HEK293T (cell line): ENCODE measurements at regions not wholly inside any gene's neighbourhood (a gene's known extent, or its start where the extent isn't known, plus 50 kb on each side); places are given as distances from the start of the nearest gene placed in this dataset.

ENCODE experiments used
- CTCF ChIA-PET: fragments of 350-600 bp; formaldehyde crosslinking; extraction: SDS; loops from one replicate; lab custom pipeline; 2021; ENCODE audit warnings: antibody characterized with exemption, inconsistent platforms; lab: Yijun Ruan, JAX
- POLR2A ChIA-PET: fragments of 350-600 bp; formaldehyde crosslinking; extraction: SDS; loops from one replicate; lab custom pipeline; 2020; ENCODE audit warnings: antibody characterized with exemption, inconsistent platforms; lab: Yijun Ruan, JAX
- DNase-seq: peaks from one replicate; pipeline ENCODE4 v3.0.0; 2012; ENCODE audit warnings: mixed read lengths; ENCODE audit errors: extremely low spot score
- ARNT ChIP-seq: fragments of 450-650 bp; IDR thresholded peaks from 2 replicates; pipeline ENCODE4 v1.6.1; 2017; ENCODE audit warnings: mild to moderate bottlenecking
- BHLHE40 ChIP-seq: fragments of 450-650 bp; IDR thresholded peaks from 2 replicates; pipeline ENCODE4 v1.6.1; 2016; ENCODE audit warnings: mild to moderate bottlenecking, moderate library complexity, borderline replicate concordance
- CTBP1 ChIP-seq: fragments of 450-650 bp; IDR thresholded peaks from 2 replicates; pipeline ENCODE4 v1.6.1; 2016; ENCODE audit warnings: borderline replicate concordance
- ELF4 ChIP-seq: fragments of 450-650 bp; IDR thresholded peaks from 2 replicates; pipeline ENCODE4 v1.6.1; 2017; ENCODE audit warnings: antibody characterized with exemption
- FOXA1 ChIP-seq: fragments of 450-650 bp; IDR thresholded peaks from 2 replicates; pipeline ENCODE4 v1.6.1; 2016; ENCODE audit warnings: mild to moderate bottlenecking
- FOXK2 ChIP-seq: fragments of 450-650 bp; IDR thresholded peaks from 2 replicates; pipeline ENCODE4 v1.6.1; 2016; ENCODE audit warnings: mild to moderate bottlenecking
- FOXM1 ChIP-seq: fragments of 450-650 bp; IDR thresholded peaks from 2 replicates; pipeline ENCODE4 v1.6.1; 2017; ENCODE audit warnings: mild to moderate bottlenecking, borderline replicate concordance
- HDGF ChIP-seq: fragments of 450-650 bp; IDR thresholded peaks from 2 replicates; pipeline ENCODE4 v1.6.1; 2017; ENCODE audit warnings: antibody characterized with exemption, borderline replicate concordance
- L3MBTL2 ChIP-seq: fragments of 450-650 bp; conservative IDR thresholded peaks from 2 replicates; pipeline ENCODE4 v1.6.1; 2016; ENCODE audit warnings: mild to moderate bottlenecking
- LEF1 ChIP-seq: fragments of 450-650 bp; IDR thresholded peaks from 2 replicates; pipeline ENCODE4 v1.6.1; 2017; ENCODE audit warnings: mild to moderate bottlenecking, borderline replicate concordance
- NFRKB ChIP-seq: fragments of 450-650 bp; IDR thresholded peaks from 2 replicates; pipeline ENCODE4 v1.6.1; 2016; ENCODE audit warnings: mild to moderate bottlenecking, moderate library complexity
- SP1 ChIP-seq: fragments of 450-650 bp; IDR thresholded peaks from 2 replicates; pipeline ENCODE4 v1.6.1; 2017
- SUZ12 ChIP-seq: fragments of 450-650 bp; IDR thresholded peaks from 2 replicates; pipeline ENCODE4 v1.6.1; 2016; ENCODE audit warnings: mild to moderate bottlenecking
- TARDBP ChIP-seq: fragments of 450-650 bp; IDR thresholded peaks from 2 replicates; pipeline ENCODE4 v1.6.1; 2016
- ZNF384 ChIP-seq: fragments of 450-650 bp; IDR thresholded peaks from 2 replicates; pipeline ENCODE4 v1.6.1; 2016
- TF ChIP-seq, protein P1 (sequence below): fragments of 450-650 bp; IDR thresholded peaks from 2 replicates; pipeline ENCODE4 v1.6.1; 2016

DNA sequence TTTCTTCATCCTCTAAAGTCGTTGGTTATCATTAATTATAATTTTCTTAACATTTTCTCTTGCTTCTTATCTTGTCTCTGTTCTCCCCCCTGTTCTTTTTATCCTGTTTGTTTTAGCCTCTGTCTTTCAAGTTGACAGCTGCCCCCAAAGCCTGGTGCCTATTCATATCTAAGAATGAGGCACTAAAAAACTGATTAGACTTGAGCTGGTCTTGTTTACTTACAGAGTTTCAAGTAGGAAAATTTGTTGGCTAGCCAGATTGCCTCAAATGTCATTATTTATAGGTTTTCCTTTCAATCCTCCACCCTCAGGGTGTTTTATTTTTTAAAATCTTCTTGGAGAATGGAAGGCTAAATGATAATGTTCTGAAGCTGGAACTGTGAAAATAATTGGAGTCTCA lies 236.0 kb downstream of the UTP18 start:
- POLR2A ChIA-PET, result no interaction called here
- DNase-seq, result no peak
- CTCF ChIA-PET, result interaction anchor here (1.5 kb wide), 1 partner anchor 8 kb away, joined by 5 read pairs; no protein-coding TSS in a partner anchor
- no peak for TF ChIP-seq ARNT
- TF ChIP-seq NFRKB, result no peak
- TF ChIP-seq ELF4, result no peak
- no peak for TF ChIP-seq BHLHE40
- no peak for TF ChIP-seq SUZ12
- TF ChIP-seq, protein P1, sequence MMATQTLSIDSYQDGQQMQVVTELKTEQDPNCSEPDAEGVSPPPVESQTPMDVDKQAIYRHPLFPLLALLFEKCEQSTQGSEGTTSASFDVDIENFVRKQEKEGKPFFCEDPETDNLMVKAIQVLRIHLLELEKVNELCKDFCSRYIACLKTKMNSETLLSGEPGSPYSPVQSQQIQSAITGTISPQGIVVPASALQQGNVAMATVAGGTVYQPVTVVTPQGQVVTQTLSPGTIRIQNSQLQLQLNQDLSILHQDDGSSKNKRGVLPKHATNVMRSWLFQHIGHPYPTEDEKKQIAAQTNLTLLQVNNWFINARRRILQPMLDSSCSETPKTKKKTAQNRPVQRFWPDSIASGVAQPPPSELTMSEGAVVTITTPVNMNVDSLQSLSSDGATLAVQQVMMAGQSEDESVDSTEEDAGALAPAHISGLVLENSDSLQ, result no peak
- no peak for TF ChIP-seq SP1
- TF ChIP-seq FOXM1, result no peak

DNA sequence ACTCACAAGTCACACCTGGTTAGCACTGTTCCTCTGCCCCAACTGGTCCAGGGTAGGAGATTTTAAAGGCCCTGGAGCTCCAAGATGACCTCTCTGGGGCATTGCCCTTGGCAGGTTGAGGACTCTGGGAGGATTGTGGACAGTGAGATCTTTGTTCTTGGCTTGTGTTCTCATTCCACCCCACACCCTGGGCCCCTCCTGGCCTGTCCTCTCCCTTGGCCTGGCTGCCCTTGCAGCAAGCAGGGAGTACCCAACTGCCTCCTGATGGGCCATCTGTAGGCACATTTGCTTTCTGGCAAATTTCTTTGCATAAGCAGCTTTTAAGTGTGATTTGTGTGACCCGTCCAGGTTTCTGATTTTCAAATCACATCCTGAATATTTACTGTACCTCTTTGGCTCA lies 239.6 kb downstream of the UTP18 start:
- ChIA-PET POLR2A (no interaction called here), CTCF (no interaction called here)
- no peak for DNase-seq
- TF ChIP-seq SP1 (no peak), L3MBTL2 (no peak), LEF1 (no peak), FOXM1 (no peak)

DNA sequence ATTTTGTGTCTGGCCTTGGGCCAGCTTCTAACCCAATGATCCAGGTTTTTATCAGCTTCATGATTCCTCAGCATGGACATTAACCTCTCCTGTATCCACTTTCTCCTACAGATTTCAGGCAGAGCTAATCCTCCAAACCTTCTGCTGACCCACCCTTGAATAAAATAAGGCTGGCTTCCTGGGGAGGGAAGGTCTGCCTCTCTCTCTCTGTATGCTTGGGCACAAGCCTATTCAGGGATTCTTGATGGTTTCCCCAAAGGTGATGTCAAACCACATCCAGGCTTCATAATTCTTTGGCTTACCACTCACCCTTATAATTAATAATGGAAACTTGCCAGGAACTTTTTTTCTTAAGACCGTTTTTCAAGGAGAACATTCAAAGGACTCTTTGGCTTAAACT lies 240.1 kb downstream of the UTP18 start:
- no peak for DNase-seq
- TF ChIP-seq L3MBTL2 (no peak), FOXA1 (no peak), SUZ12 (no peak), TARDBP (no peak), ZNF384 (no peak), NFRKB (no peak), HDGF (no peak), CTBP1 (no peak), FOXM1 (no peak), SP1 (no peak), BHLHE40 (no peak), ELF4 (no peak)
- TF ChIP-seq, protein P1, result no peak
- ChIA-PET POLR2A (no interaction called here), CTCF (no interaction called here)

DNA sequence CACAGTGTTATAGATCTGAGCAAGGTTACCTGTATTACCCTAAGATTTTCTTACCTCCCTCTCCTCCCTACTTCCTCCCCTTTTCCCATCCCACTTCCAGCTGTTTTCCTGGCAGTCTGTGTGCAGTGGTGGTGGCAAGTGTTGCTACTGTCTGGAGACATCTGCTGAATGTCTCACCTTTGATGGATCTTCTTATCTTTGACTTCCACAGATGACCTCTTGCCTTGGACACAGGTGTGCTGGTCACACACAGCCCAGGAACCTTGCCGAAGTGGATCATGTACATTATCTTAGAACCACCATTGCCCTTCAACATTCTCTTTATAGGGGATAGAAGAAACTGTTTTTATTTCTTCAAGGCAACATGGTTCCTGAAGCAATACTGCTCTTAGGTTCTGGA lies 245.1 kb downstream of the UTP18 start:
- CTCF ChIA-PET, result interaction anchor here (1.5 kb wide), 1 partner anchor 18 kb away, joined by 4 read pairs; no protein-coding TSS in a partner anchor
- no peak for DNase-seq
- POLR2A ChIA-PET, result no interaction called here
- TF ChIP-seq HDGF, result no peak

DNA sequence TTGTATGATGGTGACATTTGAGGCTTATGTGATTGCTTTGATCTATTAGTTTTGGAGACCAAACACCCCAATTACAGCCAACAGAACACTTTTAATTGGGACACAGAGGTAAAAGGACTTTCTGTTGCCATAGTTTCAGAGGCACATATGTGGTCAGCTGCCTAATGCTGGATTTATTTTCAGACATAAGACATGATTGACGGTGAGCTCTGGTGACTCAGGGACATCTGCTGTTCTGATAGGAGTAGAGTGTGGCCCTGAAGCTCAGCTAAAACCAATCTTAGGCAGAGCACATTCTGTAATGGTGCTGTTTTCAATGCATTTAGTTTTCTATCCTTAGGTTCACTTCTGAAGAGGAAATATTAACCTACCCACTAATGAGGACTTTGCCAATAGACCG lies 247.1 kb downstream of the UTP18 start:
- TF ChIP-seq FOXK2, result no peak
- no peak for TF ChIP-seq HDGF
- TF ChIP-seq FOXM1, result no peak
- no peak for TF ChIP-seq BHLHE40
- TF ChIP-seq ZNF384, result no peak
- TF ChIP-seq L3MBTL2, result no peak
- no peak for TF ChIP-seq ARNT
- TF ChIP-seq NFRKB, result no peak
- no peak for TF ChIP-seq CTBP1
- TF ChIP-seq LEF1, result no peak
- TF ChIP-seq, protein P1, result no peak
- no peak for TF ChIP-seq FOXA1
- TF ChIP-seq SP1, result no peak
- no peak for DNase-seq
- ChIA-PET CTCF (no interaction called here), POLR2A (no interaction called here)

DNA sequence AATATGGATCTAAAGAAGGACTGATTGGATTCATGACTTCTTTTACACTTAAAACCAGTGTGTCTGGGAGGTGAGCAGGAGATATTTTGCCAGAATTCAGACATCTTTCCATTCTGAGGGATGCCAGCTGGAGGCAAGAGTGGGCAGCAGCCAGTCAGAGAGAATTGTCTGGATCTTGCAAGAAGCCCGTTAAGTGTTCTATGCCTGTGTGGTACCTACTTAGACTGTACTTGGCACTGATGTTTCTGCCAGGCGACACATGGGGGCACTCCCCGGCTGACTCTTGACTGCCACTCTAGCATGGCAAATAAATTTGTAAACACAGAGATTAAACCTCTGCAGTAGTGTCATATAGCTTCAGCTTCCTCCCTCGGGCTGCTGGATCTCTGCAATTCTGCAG lies 247.7 kb downstream of the UTP18 start:
- CTCF ChIA-PET, result no interaction called here
- POLR2A ChIA-PET, result no interaction called here

More for the DNA sequence above, 247.7 kb downstream of the UTP18 start:
- DNase-seq, result no peak
- no peak for TF ChIP-seq SUZ12
- no peak for TF ChIP-seq FOXK2
- TF ChIP-seq FOXM1, result no peak
- TF ChIP-seq L3MBTL2, result no peak
- no peak for TF ChIP-seq ELF4
- TF ChIP-seq SP1, result no peak
- TF ChIP-seq, protein P1, result no peak
- TF ChIP-seq BHLHE40, result no peak
- no peak for TF ChIP-seq LEF1
- TF ChIP-seq ZNF384, result no peak
- no peak for TF ChIP-seq NFRKB
- no peak for TF ChIP-seq FOXA1
- TF ChIP-seq ARNT, result no peak
- TF ChIP-seq HDGF, result no peak
- no peak for TF ChIP-seq CTBP1
- no peak for TF ChIP-seq TARDBP
